ENCODE measurements at regions not wholly inside any gene's neighbourhood (a gene's known extent, or its start where the extent isn't known, plus 50 kb on each side); places are given as distances from the start of the nearest gene placed in this dataset.

GRCh38 chr2:114160263-114160981, 270.5 kb downstream of the ACTR3 start (continued):
- TF ChIP-seq RERE (CRISPR knock-in tag; IDR thresholded peaks at IDR 0.05; ENCODE audit: low read depth) (no peak), HDAC2 (CRISPR knock-in tag; IDR thresholded peaks at IDR 0.05) (peak; percentile 86), ARID2 (CRISPR knock-in tag; IDR thresholded peaks at IDR 0.05; ENCODE audit: borderline replicate concordance) (no peak), HNF1B (CRISPR knock-in tag; IDR thresholded peaks at IDR 0.05) (no peak), ZNF296 (CRISPR knock-in tag; conservative IDR thresholded peaks at IDR 0.05) (no peak), JUND (CRISPR knock-in tag; IDR thresholded peaks at IDR 0.05) (no peak), HOXA7 (CRISPR knock-in tag; IDR thresholded peaks at IDR 0.05) (no peak), TMF1 (CRISPR knock-in tag; IDR thresholded peaks at IDR 0.05; ENCODE audit: low read depth) (no peak), ZFP1 (CRISPR knock-in tag; IDR thresholded peaks at IDR 0.05) (no peak; the same call in 1 of the 2 replicates), REPIN1 (CRISPR knock-in tag; IDR thresholded peaks at IDR 0.05; ENCODE audit: borderline replicate concordance, low read depth) (peak; percentile 72; the same call in 1 of the 2 replicates), ZNF841 (CRISPR knock-in tag; IDR thresholded peaks at IDR 0.05; ENCODE audit: borderline replicate concordance) (no peak), FOSL2 (CRISPR knock-in tag; IDR thresholded peaks at IDR 0.05) (peak; percentile 83), ZNF660 (CRISPR knock-in tag; IDR thresholded peaks at IDR 0.05; ENCODE audit: borderline replicate concordance, low read depth) (no peak), MYC (CRISPR knock-in tag; IDR thresholded peaks at IDR 0.05; ENCODE audit: borderline replicate concordance) (no peak), ZNF317 (CRISPR knock-in tag; IDR thresholded peaks at IDR 0.05) (no peak), ETS1 (CRISPR knock-in tag; IDR thresholded peaks at IDR 0.05) (no peak), ZNF326 (CRISPR knock-in tag; IDR thresholded peaks at IDR 0.05; ENCODE audit: borderline replicate concordance) (no peak), ZBTB8A (CRISPR knock-in tag; IDR thresholded peaks at IDR 0.05; ENCODE audit: borderline replicate concordance, low read depth) (no peak)
- TF ChIP-seq, protein P1, sequence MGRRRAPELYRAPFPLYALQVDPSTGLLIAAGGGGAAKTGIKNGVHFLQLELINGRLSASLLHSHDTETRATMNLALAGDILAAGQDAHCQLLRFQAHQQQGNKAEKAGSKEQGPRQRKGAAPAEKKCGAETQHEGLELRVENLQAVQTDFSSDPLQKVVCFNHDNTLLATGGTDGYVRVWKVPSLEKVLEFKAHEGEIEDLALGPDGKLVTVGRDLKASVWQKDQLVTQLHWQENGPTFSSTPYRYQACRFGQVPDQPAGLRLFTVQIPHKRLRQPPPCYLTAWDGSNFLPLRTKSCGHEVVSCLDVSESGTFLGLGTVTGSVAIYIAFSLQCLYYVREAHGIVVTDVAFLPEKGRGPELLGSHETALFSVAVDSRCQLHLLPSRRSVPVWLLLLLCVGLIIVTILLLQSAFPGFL (CRISPR knock-in tag; IDR thresholded peaks at IDR 0.05) = no peak
